ENCODE measurements at regions not wholly inside any gene's neighbourhood (a gene's known extent, or its start where the extent isn't known, plus 50 kb on each side); places are given as distances from the start of the nearest gene placed in this dataset.
"Not testable (repeated sequence)": the region's sequence is repeated elsewhere in the genome, so short reads cannot be mapped to it uniquely, and the experiment has no call there.

DNA sequence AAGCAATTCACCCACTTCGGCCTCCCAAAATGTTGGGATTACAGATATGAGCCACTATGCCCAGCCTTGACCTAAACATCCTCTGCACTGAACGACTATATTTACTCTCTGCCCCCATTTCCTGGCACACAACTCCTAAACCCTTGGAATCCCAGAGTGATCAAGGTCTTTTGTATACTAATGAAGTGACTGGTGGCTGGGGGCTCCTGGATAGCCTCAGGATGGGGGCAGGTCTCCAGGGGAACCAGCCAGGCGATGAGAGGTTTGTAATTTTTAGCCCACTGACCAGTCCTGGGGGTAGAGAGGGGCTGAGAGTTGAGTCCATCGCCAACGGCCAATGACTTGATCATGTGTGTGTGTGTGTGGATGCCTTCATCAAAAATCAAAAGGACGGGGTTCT lies 71.1 kb downstream of the FAM50B start:
- CTCF ChIA-PET: no interaction called here
- no TSS peak for BruUV-seq (replicated peaks)
- ATAC-seq (no peak), DNase-seq (ENCODE audit: low read depth, low spot score) (no peak)
- Histone ChIP-seq H3K36me3 (ENCODE audit: control insufficient read depth, insufficient read depth, low read length) (no peaks in the 10 kb centered on the region), H3K27me3 (ENCODE audit: control insufficient read depth, insufficient read depth, low read length) (no peaks in the 10 kb centered on the region), H3K4me3 (ENCODE audit: low read depth in 2 of 2, low read length in 2 of 2) (no peak overlapping the region), H3K27ac (ENCODE audit: low read length) (no peak overlapping the region), H3K4me1 (ENCODE audit: control insufficient read depth, insufficient read depth, low read length) (no peaks in the 10 kb centered on the region), H3K9me3 (ENCODE audit: control insufficient read depth, insufficient read depth, low read depth, low read length) (peaks cover 4% of the 10 kb centered on the region; the same call in 1 of the 2 replicates)
- intact Hi-C loops (cut with micrococcal nuclease; ENCODE audit: unreplicated experiment) (no loop called here), in situ Hi-C loops (cut with HindIII; ENCODE audit: low pct_unique_long_range_greater_than_20kb, low sequenced_read_pairs) (no loop called here)
- TF ChIP-seq SIN3A (IDR thresholded peaks at IDR 0.05; ENCODE audit: borderline replicate concordance, insufficient read depth, low read depth, low read length) (no peak), TCF7L2 (IDR thresholded peaks at IDR 0.05; ENCODE audit: low read depth, low read length) (no peak), POLR2AphosphoS5 (IDR thresholded peaks at IDR 0.05; ENCODE audit: low read depth, low read length) (no peak)
- TF ChIP-seq, protein P1, sequence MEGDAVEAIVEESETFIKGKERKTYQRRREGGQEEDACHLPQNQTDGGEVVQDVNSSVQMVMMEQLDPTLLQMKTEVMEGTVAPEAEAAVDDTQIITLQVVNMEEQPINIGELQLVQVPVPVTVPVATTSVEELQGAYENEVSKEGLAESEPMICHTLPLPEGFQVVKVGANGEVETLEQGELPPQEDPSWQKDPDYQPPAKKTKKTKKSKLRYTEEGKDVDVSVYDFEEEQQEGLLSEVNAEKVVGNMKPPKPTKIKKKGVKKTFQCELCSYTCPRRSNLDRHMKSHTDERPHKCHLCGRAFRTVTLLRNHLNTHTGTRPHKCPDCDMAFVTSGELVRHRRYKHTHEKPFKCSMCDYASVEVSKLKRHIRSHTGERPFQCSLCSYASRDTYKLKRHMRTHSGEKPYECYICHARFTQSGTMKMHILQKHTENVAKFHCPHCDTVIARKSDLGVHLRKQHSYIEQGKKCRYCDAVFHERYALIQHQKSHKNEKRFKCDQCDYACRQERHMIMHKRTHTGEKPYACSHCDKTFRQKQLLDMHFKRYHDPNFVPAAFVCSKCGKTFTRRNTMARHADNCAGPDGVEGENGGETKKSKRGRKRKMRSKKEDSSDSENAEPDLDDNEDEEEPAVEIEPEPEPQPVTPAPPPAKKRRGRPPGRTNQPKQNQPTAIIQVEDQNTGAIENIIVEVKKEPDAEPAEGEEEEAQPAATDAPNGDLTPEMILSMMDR (IDR thresholded peaks at IDR 0.05): no peak
- TF ChIP-seq, protein P2, sequence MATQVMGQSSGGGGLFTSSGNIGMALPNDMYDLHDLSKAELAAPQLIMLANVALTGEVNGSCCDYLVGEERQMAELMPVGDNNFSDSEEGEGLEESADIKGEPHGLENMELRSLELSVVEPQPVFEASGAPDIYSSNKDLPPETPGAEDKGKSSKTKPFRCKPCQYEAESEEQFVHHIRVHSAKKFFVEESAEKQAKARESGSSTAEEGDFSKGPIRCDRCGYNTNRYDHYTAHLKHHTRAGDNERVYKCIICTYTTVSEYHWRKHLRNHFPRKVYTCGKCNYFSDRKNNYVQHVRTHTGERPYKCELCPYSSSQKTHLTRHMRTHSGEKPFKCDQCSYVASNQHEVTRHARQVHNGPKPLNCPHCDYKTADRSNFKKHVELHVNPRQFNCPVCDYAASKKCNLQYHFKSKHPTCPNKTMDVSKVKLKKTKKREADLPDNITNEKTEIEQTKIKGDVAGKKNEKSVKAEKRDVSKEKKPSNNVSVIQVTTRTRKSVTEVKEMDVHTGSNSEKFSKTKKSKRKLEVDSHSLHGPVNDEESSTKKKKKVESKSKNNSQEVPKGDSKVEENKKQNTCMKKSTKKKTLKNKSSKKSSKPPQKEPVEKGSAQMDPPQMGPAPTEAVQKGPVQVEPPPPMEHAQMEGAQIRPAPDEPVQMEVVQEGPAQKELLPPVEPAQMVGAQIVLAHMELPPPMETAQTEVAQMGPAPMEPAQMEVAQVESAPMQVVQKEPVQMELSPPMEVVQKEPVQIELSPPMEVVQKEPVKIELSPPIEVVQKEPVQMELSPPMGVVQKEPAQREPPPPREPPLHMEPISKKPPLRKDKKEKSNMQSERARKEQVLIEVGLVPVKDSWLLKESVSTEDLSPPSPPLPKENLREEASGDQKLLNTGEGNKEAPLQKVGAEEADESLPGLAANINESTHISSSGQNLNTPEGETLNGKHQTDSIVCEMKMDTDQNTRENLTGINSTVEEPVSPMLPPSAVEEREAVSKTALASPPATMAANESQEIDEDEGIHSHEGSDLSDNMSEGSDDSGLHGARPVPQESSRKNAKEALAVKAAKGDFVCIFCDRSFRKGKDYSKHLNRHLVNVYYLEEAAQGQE (IDR thresholded peaks at IDR 0.05; ENCODE audit: insufficient read depth in 1 of 2, low read depth in 2 of 2, low read length in 1 of 2): no peak
- POLR2A ChIA-PET: no interaction called here

DNA sequence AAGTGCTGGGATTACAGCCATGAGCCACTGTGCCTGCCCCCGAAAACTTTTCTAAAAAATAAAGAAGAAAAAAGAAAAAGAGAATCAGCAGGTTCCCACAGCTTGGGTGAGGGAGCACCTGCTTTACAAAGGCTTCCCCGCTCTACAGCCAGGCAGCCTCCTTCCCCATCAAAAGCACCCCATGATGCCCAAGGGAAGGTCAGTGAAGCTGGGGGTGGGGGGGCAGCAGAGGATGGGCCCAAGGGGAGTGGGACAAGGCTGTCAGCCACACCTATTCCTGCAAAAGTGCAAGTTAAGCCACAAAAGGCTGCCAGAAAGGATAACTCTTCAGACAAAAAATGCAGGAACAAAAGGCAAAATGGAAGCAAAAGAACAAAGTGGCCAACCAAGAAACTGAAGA lies 72.5 kb downstream of the FAM50B start:
- Histone ChIP-seq H3K27me3 (ENCODE audit: control insufficient read depth, insufficient read depth, low read length) (no peaks in the 10 kb centered on the region), H3K4me3 (ENCODE audit: low read depth in 2 of 2, low read length in 2 of 2) (no peak overlapping the region), H3K4me1 (ENCODE audit: control insufficient read depth, insufficient read depth, low read length) (0 out of 2 replicates have a peak, but pooled peaks cover 3% of the 10 kb centered on the region), H3K9me3 (ENCODE audit: control insufficient read depth, insufficient read depth, low read depth, low read length) (peaks cover 4% of the 10 kb centered on the region; the same call in 1 of the 2 replicates), H3K36me3 (ENCODE audit: control insufficient read depth, insufficient read depth, low read length) (no peaks in the 10 kb centered on the region), H3K27ac (ENCODE audit: low read length) (no peak overlapping the region)
- ATAC-seq (no peak), DNase-seq (ENCODE audit: low read depth, low spot score) (no peak)
- ChIA-PET CTCF (no interaction called here), POLR2A (no interaction called here)
- intact Hi-C loops (cut with micrococcal nuclease; ENCODE audit: unreplicated experiment): no loop called here
- BruUV-seq (replicated peaks): no TSS peak
- in situ Hi-C loops (cut with HindIII; ENCODE audit: low pct_unique_long_range_greater_than_20kb, low sequenced_read_pairs): no loop called here
- TF ChIP-seq, protein P2 (IDR thresholded peaks at IDR 0.05; ENCODE audit: insufficient read depth in 1 of 2, low read depth in 2 of 2, low read length in 1 of 2): no peak
- no peak for TF ChIP-seq TCF7L2 (IDR thresholded peaks at IDR 0.05; ENCODE audit: low read depth, low read length)

DNA sequence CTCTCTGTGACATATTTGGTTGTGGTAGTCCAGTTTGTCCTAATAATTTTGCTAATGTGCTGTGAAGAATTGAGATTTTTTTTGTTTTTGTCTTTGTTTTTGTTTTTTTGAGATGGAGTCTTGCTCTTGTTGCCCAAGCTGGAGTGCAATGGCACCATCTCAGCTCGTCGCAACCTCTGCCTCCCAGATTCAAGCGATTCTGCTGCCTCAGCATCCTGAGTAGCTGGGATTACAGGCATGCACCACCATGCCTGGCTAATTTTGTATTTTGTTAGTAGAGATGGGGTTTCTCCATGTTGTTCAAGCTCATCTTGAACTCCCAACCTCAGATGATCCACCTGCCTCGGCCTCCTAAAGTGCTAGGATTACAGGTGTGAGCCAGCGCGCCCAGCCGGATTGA lies 73.4 kb downstream of the FAM50B start:
- POLR2A ChIA-PET: not testable (repeated sequence)
- CTCF ChIA-PET: interaction anchor here (0.6 kb wide), 1 partner anchor 10 kb away, joined by 3 read pairs; no protein-coding TSS in a partner anchor

DNA sequence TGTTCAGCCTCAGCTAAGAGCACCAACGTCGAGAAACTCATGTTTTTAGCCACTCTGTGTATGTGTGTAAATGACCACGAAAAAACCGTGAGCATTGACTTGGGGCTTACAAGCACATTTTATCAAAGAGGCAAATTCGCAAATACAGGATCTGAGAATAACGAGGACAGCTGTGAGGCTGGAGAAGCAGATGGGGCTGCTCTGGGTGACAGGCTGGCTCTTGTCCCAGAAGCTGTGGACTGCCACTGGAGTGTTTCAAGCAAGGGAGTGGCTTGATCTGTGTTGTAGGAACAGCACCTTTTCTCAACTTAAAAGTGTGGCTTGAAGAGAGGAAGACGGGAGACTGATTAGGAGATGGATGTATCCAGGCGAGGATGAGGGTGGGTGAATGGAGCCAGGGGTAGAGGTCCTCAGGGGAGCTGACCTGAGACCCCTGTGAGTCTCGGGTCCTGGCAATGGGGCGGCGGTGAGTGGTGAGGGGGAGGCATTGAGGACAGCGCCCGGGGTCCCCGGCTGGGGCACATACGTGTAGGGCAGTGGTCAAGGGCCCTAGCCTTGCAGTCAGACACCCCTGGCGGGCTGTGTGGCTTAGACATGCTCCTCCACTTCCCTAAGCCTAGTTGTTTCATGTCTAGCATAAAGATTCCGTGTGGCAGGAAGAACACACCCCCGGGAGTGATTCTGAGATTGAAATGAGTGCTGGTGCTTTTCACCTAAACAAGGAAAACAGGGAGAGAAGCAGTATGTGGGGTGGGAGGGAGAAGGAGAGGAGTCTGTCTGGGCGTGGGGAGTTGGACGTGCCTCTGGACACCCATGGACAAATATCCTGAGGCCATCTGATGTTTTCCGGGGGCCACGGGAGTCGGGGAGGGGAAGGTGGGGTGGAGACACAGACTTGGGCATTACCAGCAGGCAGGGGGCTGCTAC lies 76.3 kb downstream of the FAM50B start:
- DNase-seq (ENCODE audit: low read depth, low spot score); intact Hi-C loops (cut with micrococcal nuclease; ENCODE audit: unreplicated experiment); H3K9me3 ChIP-seq (ENCODE audit: control insufficient read depth, insufficient read depth, low read depth, low read length); H3K36me3 ChIP-seq (ENCODE audit: control insufficient read depth, insufficient read depth, low read length); H3K27ac ChIP-seq (ENCODE audit: low read length); CTCF ChIA-PET; in situ Hi-C loops (cut with HindIII; ENCODE audit: low pct_unique_long_range_greater_than_20kb, low sequenced_read_pairs); H3K4me1 ChIP-seq (ENCODE audit: control insufficient read depth, insufficient read depth, low read length); BruUV-seq (replicated peaks); H3K27me3 ChIP-seq (ENCODE audit: control insufficient read depth, insufficient read depth, low read length); POLR2A ChIA-PET: not testable (repeated sequence)
- peak overlapping the region in 1 of 2 experiments; percentile 35; a peak in 2 of 4 replicates for H3K4me3 ChIP-seq (ENCODE audit: low read depth in 2 of 2, low read length in 2 of 2)
- ATAC-seq: peak; percentile 61

More for the DNA sequence above, 73.4 kb downstream of the FAM50B start:
- H3K36me3 ChIP-seq (ENCODE audit: control insufficient read depth, insufficient read depth, low read length); in situ Hi-C loops (cut with HindIII; ENCODE audit: low pct_unique_long_range_greater_than_20kb, low sequenced_read_pairs); H3K27ac ChIP-seq (ENCODE audit: low read length); BruUV-seq (replicated peaks); H3K4me1 ChIP-seq (ENCODE audit: control insufficient read depth, insufficient read depth, low read length); H3K4me3 ChIP-seq (ENCODE audit: low read depth in 2 of 2, low read length in 2 of 2); intact Hi-C loops (cut with micrococcal nuclease; ENCODE audit: unreplicated experiment); ATAC-seq; DNase-seq (ENCODE audit: low read depth, low spot score); H3K9me3 ChIP-seq (ENCODE audit: control insufficient read depth, insufficient read depth, low read depth, low read length); H3K27me3 ChIP-seq (ENCODE audit: control insufficient read depth, insufficient read depth, low read length): not testable (repeated sequence)

All from Panc1 (cell line).